Non-pigmented ciliary epithelial cell (primary cell): ENCODE measurements at regions not wholly inside any gene's neighbourhood (a gene's known extent, or its start where the extent isn't known, plus 50 kb on each side); places are given as distances from the start of the nearest gene placed in this dataset.

Source experiments
- DNase-seq: peaks from one replicate; pipeline ENCODE4 v3.0.0-alpha.2; 2010; ENCODE audit warnings: low read depth

- no peak for DNase-seq
These were observed 975.2 kb upstream of the GHITM start for GRCh38 chr10:83164156-83164555.

GRCh38 chr10:83165265-83165664, 974.0 kb upstream of the GHITM start:
- no peak for DNase-seq

GRCh38 chr10:83166344-83166743, 973.0 kb upstream of the GHITM start:
- DNase-seq, result no peak

GRCh38 chr10:83167081-83167480, 972.2 kb upstream of the GHITM start:
- DNase-seq, result no peak

- no peak for DNase-seq
These were observed 962.4 kb upstream of the GHITM start for GRCh38 chr10:83176901-83177300.

GRCh38 chr10:83178526-83178925, 960.8 kb upstream of the GHITM start:
- no peak for DNase-seq

GRCh38 chr10:83179371-83179770, 959.9 kb upstream of the GHITM start:
- DNase-seq, result no peak

- no peak for DNase-seq
These were observed 957.2 kb upstream of the GHITM start for GRCh38 chr10:83182076-83182475.

- DNase-seq, result no peak
These were observed 954.7 kb upstream of the GHITM start for GRCh38 chr10:83184641-83185040.

GRCh38 chr10:83190614-83191013, 948.7 kb upstream of the GHITM start:
- no peak for DNase-seq

- DNase-seq, result no peak
These were observed 946.3 kb upstream of the GHITM start for GRCh38 chr10:83193026-83193425.

GRCh38 chr10:83195021-83195420, 944.3 kb upstream of the GHITM start:
- no peak for DNase-seq

GRCh38 chr10:83199374-83199773, 939.9 kb upstream of the GHITM start:
- no peak for DNase-seq

GRCh38 chr10:83205861-83206260, 933.4 kb upstream of the GHITM start:
- no peak for DNase-seq

GRCh38 chr10:83212632-83213334, 926.5 kb upstream of the GHITM start:
- no peak for DNase-seq

- no peak for DNase-seq
These were observed 925.2 kb upstream of the GHITM start for GRCh38 chr10:83214136-83214535.

GRCh38 chr10:83218205-83218604, 921.1 kb upstream of the GHITM start:
- DNase-seq, result no peak

- no peak for DNase-seq
These were observed 917.0 kb upstream of the GHITM start for GRCh38 chr10:83222300-83222699.

- no peak for DNase-seq
These were observed 916.2 kb upstream of the GHITM start for GRCh38 chr10:83222832-83223742.

GRCh38 chr10:83225781-83226180, 913.5 kb upstream of the GHITM start:
- DNase-seq, result no peak

GRCh38 chr10:83229991-83230390, 909.3 kb upstream of the GHITM start:
- no peak for DNase-seq

GRCh38 chr10:83233691-83234090, 905.6 kb upstream of the GHITM start:
- no peak for DNase-seq

GRCh38 chr10:83248106-83248631, 891.1 kb upstream of the GHITM start:
- DNase-seq, result no peak
